GM11168 (cell line): ENCODE measurements at regions not wholly inside any gene's neighbourhood (a gene's known extent, or its start where the extent isn't known, plus 50 kb on each side); places are given as distances from the start of the nearest gene placed in this dataset.

Experiments
- in situ Hi-C: fragments of 300-500 bp; cut with MboI; formaldehyde crosslinking; loops from one replicate; pipeline ENCODE4 v1.12.0; 2022; ENCODE audit warnings: low sequenced_read_pairs; ENCODE audit not compliant: unreplicated experiment

- in situ Hi-C loops, result no loop called here
These were observed 533.4 kb downstream of the PKHD1 start for GRCh38 chr6:51554029-51554428.

DNA sequence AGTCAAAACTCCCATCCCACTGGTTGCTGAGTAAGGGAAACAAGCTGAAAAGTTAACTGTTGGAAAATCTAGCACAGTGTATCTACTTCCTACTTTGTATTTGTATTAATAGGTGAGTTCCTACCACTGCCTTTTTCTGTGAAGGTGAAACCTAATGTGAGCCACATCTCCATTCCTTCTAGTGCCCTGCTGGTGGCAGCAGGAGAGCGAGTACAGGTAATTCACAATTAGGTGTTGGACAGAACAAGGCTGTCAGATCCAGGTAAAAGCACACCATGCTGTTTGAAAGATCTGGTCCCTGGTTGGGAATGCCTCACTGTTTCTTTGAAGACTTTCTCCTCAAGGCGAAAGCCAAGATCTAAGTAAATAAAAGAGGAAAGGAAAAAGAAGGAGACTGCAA, 528.4 kb downstream of the PKHD1 start:
- in situ Hi-C loops, result no loop called here

GRCh38 chr6:51562198-51562597, 525.2 kb downstream of the PKHD1 start:
- in situ Hi-C loops, result no loop called here
